Activated CD8-positive, alpha-beta memory T cell treated with anti-CD3 and anti-CD28 coated beads for 1 hour (primary cell): ENCODE measurements at regions not wholly inside any gene's neighbourhood (a gene's known extent, or its start where the extent isn't known, plus 50 kb on each side); places are given as distances from the start of the nearest gene placed in this dataset.
A peak's percentile ranks its signal among the peaks of the same experiment; 100 is the strongest.

Experiments used
- DNase-seq, 2 donors: peaks; one replicate each; pipeline ENCODE4 v3.0.0-alpha.2; 2020; ENCODE audit warnings: low read depth in 1 of 2; ENCODE audit errors: extremely low read depth in 1 of 2

DNA sequence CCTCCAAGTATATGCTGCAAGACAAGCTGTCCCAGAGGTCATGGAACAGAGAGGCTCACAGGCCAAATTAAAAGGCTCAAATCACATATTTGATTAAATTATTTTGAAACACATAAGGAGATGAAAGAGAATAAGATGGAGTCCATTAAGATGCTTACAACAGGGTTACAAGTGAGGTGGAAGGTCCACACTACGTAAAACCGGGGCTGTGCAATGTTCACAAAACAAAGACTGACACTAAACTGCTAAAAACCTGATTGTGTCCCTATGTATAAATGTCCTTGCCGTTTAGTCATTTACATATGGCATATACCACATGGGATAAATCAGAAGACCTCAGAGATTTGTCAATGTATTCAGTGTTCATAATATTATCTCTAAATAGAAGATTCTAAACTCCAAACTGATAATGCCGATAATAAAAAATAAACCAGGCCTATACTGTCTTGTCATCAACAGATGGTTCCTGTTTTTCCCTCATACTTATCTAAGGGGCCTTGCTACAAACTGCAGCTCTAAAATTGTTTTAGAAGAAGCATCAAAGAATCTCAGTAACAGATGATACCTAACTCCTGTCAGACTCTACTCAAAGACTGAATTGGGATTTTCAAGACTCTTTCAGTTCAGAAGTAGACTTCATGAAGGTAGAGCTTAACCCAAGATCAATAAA, 51.8 kb upstream of the RIPOR2 start:
- DNase-seq: no peak

GRCh38 chr6:24988562-24988961, 52.8 kb upstream of the RIPOR2 start:
- DNase-seq: no peak

DNA sequence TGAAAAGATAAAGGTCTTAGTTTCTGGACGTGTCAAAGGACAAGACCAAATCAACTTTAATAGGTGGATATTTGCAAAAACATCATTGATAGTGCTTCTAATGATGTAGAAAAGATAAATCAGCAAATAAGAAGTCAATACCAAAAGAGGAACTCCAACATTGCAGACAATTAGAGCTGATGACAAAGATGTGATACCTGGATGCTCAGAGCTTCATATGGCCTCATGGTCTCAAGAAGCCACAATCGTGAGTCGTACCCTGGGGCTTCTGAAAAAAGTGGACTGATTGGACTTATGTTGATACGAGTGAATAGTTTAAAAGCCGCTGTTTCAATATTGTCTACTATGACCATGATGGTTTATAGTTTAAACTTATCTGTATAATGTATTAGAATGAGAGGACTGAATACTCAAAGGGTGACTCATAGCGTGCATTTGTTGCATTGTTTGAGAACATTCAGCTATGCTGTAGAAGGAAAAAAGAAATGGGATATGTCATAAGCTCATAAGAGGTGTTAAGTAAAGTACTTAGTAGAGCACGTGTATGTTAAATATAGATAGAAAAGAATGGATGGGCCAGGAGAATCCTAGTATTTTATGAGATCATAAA, 54.6 kb upstream of the RIPOR2 start:
- DNase-seq: no peak

- DNase-seq: no peak
These were observed 55.4 kb upstream of the RIPOR2 start for GRCh38 chr6:24990944-24991809.

GRCh38 chr6:24991810-24992467, 56.2 kb upstream of the RIPOR2 start:
- DNase-seq: peak; percentile 51 to 57

- DNase-seq: no peak
These were observed 59.1 kb upstream of the RIPOR2 start for GRCh38 chr6:24994812-24995211.

DNA sequence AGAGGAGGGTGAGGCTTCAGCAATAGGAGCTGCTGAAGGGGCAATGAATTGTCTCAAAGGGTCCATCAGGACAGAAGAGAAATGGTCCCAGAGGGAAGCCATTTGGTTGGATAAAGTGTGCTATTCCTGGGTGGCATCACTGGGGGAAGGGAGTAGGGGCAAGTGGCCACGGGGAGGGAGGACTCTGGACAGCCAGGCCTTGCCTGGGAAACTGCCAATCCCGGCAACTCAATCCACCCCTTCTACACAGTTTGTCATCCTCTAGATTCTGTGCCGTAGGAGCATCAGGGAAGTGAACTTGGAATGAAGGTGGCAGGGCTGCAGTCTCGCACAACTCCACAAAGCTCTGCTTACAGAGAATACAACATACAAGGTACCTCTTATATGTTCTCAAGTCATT, 59.5 kb upstream of the RIPOR2 start:
- no peak for DNase-seq

DNA sequence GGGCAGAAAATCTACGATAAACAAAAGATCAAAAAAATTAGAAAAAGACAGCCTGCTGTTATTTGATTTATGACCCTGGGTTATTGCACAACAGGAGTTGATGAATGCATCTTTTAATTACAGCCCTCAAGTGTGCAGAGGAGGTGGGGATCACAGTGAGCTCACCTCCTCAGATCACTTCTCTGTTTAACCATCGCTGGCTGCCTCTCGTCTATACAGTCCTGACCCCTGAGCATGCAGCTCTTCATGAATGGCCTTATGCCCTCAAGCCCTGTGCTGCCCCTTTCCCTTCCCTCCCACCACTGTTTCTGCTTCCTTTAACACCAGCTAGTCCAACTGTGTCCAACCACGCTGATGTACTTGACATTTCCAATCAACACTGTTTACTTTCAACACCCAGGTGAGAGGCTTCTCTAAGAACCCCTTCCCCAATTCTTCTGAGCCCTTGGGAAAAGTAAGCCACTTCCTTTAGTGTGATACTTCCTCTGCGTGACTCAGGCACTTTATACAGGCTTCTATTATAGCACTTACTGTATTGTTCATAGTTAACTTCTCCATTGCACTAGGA, 60.6 kb upstream of the RIPOR2 start:
- no peak for DNase-seq

GRCh38 chr6:24997231-24997630, 61.5 kb upstream of the RIPOR2 start:
- DNase-seq: no peak

DNA sequence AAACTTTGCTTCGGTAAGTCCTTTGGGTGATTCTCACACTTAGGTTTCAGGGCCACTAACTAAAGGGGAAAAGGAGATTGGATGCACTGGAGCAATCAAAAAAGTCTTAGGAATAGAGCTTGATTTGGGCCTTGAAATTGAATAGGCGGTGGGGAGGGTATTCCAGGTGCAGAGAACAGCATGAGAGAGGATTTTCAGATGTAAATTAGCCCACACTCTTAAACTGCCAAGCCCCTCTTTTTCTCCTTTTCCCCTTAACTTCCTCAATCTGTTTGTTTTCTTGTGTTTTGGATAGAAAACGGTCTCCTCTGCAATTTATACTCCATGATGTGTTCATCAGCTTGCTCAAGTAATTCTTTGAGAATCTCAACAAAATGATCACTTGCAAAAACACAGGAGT, 62.1 kb upstream of the RIPOR2 start:
- no peak for DNase-seq

DNA sequence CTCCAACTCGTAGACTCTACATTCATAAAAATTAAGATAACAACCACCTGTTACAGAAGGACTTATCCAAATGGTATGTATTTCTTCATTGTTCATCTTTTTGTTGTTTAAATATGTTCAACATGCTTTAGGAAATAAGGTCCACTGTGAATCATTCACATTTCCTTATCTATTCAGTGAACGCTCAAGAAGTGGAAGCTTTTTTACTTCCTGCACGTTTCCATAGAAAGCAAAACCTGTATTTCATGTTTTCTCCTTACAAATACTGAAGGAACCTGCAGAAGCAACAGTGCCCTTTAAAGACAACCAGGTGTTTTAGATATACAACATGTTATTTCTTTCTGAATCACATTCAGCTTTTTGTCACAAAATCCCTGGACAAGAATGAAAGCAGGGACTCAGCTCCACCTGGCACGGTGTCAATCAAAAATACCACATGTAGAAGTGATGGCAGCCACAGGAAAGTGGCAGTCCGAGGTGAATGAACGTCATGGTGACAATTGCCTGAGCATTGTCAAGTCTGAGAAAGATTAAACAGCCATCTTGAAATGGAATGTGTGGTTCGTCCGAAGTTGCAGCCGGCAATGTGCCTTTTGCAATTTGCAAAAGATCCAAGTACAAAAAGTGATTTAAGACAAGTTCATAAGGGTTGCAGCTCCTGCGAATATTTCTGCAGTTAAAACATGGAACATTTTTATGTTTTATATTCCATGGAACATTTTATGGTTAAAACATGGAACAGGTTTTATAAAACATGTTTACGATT, 66.7 kb upstream of the RIPOR2 start:
- DNase-seq: no peak

DNA sequence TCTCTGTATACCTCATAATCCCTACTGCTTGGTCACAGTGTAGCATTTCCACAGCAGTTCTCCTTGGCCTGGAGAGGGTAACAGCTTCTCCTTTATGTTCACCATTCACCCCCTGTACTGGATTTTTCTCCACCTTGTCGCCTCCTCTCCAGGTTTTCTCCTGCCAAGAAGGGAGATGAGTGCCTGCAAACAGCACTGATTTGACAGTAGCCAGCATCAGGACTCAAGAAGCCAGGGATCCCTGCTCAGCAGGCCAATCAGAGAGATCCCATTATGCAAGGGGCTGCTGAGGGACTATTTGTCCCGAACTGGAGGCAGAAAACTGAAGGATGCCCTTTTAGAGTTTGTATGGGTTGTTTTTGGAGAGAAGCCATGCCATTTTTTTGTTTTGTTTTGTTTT, 68.6 kb upstream of the RIPOR2 start:
- DNase-seq: no peak

GRCh38 chr6:25005010-25005409, 69.2 kb upstream of the RIPOR2 start:
- no peak for DNase-seq

- no peak for DNase-seq
These were observed 70.3 kb upstream of the RIPOR2 start for GRCh38 chr6:25006075-25006474.

GRCh38 chr6:25006565-25007001, 70.8 kb upstream of the RIPOR2 start:
- no peak for DNase-seq

DNA sequence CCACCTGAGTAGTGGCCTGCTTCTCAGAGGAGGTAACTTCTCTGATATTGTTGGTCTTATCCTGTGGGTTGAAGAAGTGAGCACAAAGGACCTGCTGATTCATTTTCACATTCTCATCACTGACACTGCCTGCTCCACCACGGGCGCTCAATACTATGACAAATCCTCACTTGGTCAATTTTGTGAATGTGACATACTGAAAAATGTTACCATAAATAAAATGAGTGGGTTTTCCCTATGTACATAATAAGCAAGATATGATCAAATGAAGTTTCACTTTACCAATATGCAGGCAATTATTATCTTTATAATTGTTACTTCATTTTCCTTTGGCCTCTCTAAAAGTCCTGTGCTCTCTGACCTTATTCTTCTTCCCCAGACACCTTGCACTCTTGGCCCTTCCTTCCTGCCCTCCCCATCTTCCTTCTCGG, 71.5 kb upstream of the RIPOR2 start:
- DNase-seq: no peak

- DNase-seq: no peak
These were observed 73.1 kb upstream of the RIPOR2 start for GRCh38 chr6:25008707-25009392.

- DNase-seq: no peak
These were observed 73.6 kb upstream of the RIPOR2 start for GRCh38 chr6:25009393-25009710.

- no peak for DNase-seq
These were observed 74.4 kb upstream of the RIPOR2 start for GRCh38 chr6:25010176-25010575.
